Renal pelvis (tissue), 1 donor: ENCODE measurements at regions not wholly inside any gene's neighbourhood (a gene's known extent, or its start where the extent isn't known, plus 50 kb on each side); places are given as distances from the start of the nearest gene placed in this dataset.

ENCODE experiments used
- DNase-seq: peaks from one replicate; pipeline ENCODE4 v3.0.0-alpha.2; 2013

DNA sequence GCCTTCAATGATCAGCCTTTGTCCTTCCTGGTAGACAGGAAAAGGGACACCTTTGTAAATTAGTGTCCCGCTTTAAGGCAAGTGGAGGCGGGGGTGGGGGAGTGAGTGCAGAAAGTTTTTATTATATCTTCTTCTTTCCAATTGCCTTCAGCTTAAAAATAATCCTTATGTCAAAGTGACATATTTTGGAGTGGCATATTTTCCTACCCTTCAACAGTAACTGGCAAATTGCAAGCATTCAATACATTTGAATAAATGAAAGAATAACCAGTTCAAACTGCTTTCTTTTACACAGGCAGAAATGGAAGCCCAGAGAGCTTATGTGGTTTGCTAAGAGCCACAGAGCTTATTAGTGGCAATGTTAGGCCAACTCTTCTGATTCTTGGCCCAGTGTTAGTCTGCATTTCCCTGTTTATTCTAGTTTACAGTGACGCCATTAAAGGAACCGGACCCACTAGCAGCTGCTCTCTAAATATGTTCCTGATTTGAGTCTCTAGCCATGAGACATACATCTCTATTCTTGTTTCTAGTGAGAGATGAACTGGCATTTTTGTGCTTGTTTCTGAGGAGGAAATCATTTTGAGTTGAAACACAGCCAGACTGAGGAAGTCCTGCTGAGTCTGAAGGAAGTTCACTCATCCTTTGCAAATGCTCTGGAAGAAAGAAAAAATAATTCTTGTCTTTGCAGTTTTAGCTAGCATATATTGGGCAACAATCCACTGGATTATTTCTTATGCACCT is 468.7 kb downstream of the NOVA1 start:
- DNase-seq: no peak

GRCh38 chr14:26124896-26125438 is 472.9 kb downstream of the NOVA1 start:
- peak; percentile 12 for DNase-seq

GRCh38 chr14:26123459-26123858 is 474.4 kb downstream of the NOVA1 start:
- DNase-seq: no peak

DNA sequence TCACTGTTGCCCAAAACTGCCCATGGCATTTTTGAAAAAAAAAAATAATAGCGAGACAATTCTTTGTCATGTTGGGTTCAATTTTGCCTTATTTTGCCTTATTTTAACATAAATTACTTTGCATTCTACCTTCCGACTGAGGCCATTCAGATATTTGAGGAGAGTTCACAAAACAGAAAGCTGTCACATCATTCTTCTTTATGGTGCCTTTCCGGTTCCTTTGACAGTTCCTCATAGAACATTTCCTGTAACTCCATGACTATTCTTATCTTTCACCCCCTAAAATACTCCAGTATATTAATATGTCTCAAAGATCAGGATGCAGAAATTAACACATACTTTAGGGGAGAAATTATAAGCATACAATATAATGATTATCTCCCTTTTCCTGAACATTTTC is 476.7 kb downstream of the NOVA1 start:
- DNase-seq: no peak

DNA sequence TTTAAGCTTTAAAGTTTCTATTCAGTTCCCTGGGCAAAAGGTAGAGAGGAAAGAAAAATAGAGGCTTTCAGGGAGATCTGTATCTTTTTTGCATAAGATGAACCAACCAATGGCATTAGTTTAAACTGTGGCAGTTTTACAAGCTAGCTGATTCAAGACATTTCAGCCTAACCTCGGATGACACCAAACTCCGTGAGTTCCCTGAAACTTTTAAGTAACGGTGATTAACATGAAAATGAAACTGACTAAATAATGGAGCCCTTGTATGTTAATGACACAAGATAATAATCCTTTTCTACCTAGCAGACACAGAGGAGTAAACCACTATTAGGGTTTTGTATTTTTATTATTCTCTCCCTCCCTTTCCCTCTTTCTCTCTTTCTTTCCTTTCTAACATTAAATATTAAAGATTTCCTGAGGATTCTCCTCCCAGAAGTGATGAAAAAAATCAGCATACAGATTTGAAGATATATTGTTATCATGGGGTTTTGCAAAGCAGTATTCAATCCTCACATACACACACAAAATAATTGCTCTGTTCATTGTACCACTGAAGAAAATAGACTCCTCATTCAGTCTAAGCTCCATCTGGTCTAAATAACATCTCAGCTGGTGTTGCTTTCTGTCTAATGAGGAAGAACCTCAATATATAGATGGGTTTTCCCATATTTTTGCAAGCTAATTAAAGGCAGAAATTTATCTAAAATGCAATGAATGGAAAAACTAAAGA is 483.8 kb downstream of the NOVA1 start:
- DNase-seq: no peak

GRCh38 chr14:26104717-26105116 is 493.1 kb downstream of the NOVA1 start:
- no peak for DNase-seq

DNA sequence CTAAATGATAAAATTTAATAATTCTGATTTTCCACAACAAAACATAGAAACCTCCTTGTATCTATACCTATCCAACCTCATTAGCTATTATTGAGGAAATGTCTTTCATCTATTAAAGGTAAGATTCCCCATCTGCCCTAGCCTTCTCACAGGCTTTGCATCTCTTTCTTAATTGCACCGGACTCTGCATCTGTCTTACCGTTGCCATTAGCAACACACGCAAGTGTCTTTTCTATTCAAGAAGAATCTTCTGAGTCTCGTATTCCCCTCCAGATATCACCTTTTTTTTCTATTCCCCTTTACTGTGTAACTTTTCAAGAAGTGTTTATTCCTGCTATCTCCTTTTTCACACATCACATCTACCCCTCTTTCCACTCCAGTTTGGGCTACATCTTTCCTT is 500.0 kb downstream of the NOVA1 start:
- no peak for DNase-seq

GRCh38 chr14:26088275-26088674 is 509.6 kb downstream of the NOVA1 start:
- no peak for DNase-seq

DNA sequence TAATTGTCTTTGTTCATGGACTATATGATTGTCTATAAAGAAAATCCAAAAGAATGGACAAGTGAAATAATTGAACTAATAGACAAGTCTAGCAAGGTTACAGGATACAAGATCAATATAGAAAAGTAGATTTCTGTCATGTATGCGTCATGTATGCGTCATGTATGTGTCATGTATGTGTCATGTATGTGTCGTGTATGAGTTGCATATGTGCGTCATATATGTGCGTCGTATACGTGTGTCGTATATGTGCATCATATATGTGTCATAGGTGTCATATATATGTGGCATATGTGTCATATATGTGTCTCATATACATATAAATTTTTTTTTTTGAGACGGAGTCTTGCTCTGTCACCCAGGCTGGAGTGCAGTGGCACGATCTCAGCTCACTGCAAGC is 516.8 kb downstream of the NOVA1 start:
- DNase-seq: no peak

DNA sequence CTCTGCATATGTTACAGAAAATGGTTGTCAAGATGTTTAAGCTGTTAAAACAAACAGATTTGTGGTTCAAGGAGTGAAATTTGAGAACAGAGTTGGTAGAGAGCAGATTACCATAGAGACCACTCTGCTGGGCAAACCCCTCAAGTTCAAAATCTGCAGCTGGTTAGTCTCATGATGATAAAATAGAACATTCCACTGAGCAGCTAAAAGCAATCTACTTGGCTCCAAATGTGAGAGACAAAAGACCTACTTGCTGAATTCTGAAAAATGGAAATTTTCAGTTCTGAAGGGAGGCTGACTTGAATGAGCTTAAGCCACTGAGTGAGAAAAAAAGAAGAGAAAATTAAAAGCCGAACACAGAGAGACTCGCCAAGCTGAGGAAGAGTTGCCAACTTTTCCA is 519.3 kb downstream of the NOVA1 start:
- peak; percentile 15 for DNase-seq

GRCh38 chr14:26074892-26075291 is 522.9 kb downstream of the NOVA1 start:
- no peak for DNase-seq

DNA sequence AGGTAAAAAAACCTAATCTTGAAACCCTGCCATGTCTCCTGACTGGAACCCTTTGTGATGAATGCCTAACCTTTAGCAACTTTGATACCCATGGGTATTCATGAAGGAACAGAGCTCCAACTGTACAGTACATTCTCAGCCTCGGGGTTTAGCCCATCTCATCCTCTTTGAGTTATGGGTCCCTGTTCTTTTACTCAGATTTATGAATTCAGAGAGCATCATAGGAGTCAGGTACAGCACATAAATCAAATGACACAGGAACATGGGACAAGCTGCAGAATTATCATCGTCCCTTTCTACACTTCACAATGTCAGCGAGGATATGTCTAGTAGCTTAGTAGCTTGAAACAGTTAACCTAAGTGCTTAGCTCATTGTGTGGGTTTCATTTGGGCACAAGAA is 527.4 kb downstream of the NOVA1 start:
- no peak for DNase-seq

- DNase-seq: no peak
These were observed 529.9 kb downstream of the NOVA1 start for GRCh38 chr14:26067786-26068459.

DNA sequence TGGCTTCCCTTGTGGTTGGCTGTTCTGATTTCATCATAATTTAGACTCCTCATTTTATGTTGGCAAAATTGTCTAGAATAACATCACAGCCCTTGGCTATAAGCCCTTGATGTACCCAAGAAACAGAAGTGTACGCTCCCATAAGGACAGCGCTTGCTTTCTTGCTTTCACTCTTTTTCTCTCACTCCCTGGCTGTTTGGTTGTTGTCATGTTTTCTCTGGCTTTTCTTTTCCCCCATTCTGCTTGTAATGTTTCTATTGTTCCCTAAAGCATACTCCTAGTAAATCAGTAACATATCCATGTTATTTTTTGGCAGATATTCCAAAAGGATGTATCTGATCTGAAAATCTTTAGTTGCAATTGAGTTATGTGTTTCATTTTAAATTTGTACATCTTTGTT is 530.5 kb downstream of the NOVA1 start:
- DNase-seq: no peak

DNA sequence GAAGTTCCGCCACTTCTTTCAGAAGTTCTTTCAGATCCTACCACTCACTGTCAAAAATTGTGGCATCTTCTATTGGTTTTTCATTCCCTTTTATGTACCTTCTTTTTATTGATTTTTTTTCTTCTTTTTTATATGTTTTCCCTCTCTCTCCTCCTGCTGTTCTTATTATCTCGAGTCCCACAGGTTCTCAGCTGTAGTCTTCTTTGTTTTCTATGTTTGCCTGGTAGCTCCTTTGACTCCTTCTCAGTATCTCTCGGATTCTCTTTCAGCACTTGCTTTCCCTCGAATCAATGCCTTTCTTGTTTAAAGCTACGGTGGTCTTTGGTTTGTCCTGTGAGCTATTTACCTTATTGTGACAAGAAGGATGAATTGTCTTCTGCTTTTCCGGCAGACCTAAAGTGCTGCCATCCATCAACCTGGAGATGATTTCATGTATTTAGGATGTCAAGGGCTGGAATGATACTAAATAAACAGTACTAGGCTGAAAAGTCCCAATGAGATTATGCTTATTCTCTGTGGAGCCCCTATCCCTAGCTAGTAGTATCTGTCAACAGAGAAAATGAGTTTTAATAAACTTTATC is 541.7 kb downstream of the NOVA1 start:
- DNase-seq: no peak

DNA sequence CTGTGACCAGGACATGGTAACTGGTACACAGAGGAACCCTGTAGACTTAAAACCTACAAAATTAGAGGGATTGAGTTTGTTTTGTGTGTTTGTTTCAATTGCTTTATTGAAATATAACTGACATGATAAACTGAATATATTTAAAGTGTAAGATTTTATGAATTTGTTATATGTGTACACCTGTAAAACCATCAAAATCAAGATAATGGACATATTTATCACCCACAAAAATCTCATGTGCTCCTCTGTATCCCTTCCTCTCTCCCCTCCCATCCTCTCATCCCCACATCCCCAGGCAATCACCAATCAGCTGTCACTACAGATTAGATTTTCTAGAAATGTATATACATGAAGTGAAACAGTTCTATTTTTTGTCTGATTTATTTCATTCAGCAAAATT is 565.5 kb downstream of the NOVA1 start:
- DNase-seq: no peak

GRCh38 chr14:26026384-26026783 is 571.4 kb downstream of the NOVA1 start:
- no peak for DNase-seq

DNA sequence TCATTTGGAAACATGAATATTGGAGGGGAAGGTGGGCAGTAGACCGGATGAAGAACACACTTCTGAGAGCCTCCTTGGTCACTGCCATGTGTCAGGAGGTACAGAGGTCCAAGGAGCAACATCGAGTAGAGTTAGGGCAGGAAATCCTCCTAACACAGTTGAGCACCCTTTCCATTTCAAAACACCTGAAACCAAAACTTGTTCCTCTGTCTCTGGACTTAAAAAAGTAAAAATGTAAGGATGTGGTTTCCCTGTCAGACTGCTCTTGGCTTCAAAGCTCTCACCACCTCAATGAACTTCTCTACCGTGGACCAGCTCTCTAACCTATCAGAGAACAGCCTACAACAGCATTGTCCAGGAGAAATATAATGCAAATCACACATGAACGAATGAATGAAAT is 573.9 kb downstream of the NOVA1 start:
- DNase-seq: no peak

GRCh38 chr14:26021759-26022158 is 576.1 kb downstream of the NOVA1 start:
- DNase-seq: no peak

DNA sequence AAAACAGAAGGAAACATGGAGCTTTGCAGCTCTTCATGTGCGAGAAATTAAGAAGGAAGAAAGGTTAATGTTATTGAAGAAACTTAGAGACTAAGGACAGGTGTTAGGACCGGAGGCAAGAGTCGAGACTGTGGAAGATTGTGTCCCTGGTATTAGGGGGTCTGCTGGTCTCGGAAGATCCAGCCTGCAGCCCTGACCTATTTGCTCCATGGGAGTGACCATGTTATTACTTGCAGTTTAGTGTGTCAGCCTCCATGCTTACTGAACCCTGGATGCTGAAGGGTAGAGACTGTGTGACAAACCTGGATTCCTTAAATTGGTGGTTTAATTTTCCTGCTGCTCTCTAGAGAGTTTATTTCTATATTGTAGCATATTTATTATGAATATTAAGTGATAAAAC is 580.6 kb downstream of the NOVA1 start:
- no peak for DNase-seq

GRCh38 chr14:26008290-26008689 is 589.5 kb downstream of the NOVA1 start:
- DNase-seq: no peak

DNA sequence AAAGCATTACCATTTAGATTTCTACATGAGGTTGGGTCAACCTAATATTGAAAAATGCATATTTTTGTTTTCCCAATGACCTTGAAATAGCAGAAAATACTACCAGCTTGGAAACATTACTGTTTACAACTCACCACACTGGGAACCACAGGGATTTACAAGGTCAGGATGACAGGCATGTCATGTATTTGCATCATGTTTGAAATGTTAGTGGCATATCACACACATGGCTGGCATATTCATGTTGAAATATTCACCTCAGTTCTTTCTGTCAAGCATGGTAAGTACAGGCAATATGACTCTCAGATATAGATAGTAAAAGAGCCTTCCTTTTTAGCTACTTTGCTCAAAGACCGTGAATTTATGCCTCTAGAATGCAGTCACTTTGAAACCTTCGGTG is 593.5 kb downstream of the NOVA1 start:
- no peak for DNase-seq

DNA sequence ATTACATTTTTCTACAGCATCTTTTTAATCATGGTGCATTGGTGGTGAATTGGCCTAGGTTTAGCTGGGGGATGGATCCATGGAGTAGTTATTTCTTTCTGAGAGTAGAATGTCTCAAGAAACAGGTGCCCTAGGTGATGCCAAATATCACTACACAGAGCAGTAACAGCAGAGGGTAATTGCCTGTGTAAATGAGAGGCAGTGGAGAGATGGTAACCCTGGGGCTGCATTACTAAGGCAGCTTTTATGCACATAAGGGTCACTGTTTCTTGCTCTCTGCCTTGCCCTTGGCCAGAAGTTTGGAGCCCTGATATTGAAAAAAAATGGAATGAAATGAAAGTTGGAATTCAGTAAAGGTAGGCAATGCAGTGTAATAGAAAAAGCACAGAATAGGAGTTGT is 604.0 kb downstream of the NOVA1 start:
- DNase-seq: no peak
